HEK293T (cell line): ENCODE measurements at regions not wholly inside any gene's neighbourhood (a gene's known extent, or its start where the extent isn't known, plus 50 kb on each side); places are given as distances from the start of the nearest gene placed in this dataset.

Experiments
- ARNT ChIP-seq: fragments of 450-650 bp; IDR thresholded peaks from 2 replicates; pipeline ENCODE4 v1.6.1; 2017; ENCODE audit warnings: mild to moderate bottlenecking
- CTBP1 ChIP-seq: fragments of 450-650 bp; IDR thresholded peaks from 2 replicates; pipeline ENCODE4 v1.6.1; 2016; ENCODE audit warnings: borderline replicate concordance
- ELF4 ChIP-seq: fragments of 450-650 bp; IDR thresholded peaks from 2 replicates; pipeline ENCODE4 v1.6.1; 2017; ENCODE audit warnings: antibody characterized with exemption
- FOXA1 ChIP-seq: fragments of 450-650 bp; IDR thresholded peaks from 2 replicates; pipeline ENCODE4 v1.6.1; 2016; ENCODE audit warnings: mild to moderate bottlenecking
- FOXK2 ChIP-seq: fragments of 450-650 bp; IDR thresholded peaks from 2 replicates; pipeline ENCODE4 v1.6.1; 2016; ENCODE audit warnings: mild to moderate bottlenecking
- NFRKB ChIP-seq: fragments of 450-650 bp; IDR thresholded peaks from 2 replicates; pipeline ENCODE4 v1.6.1; 2016; ENCODE audit warnings: mild to moderate bottlenecking, moderate library complexity
- SP1 ChIP-seq: fragments of 450-650 bp; IDR thresholded peaks from 2 replicates; pipeline ENCODE4 v1.6.1; 2017
- ZNF384 ChIP-seq: fragments of 450-650 bp; IDR thresholded peaks from 2 replicates; pipeline ENCODE4 v1.6.1; 2016

- TF ChIP-seq NFRKB (no peak), ZNF384 (no peak), SP1 (no peak), FOXK2 (no peak), CTBP1 (no peak), ELF4 (no peak), FOXA1 (no peak), ARNT (no peak)
Measured at GRCh38 chr2:106267997-106268396, 73.9 kb upstream of the UXS1 start.
